IMR-90 (cell line): ENCODE measurements at regions not wholly inside any gene's neighbourhood (a gene's known extent, or its start where the extent isn't known, plus 50 kb on each side); places are given as distances from the start of the nearest gene placed in this dataset.

Source experiments
- ATAC-seq: fragments of 200-7000 bp; cut with Tn5 transposase; 2 replicates; pipeline ENCODE4 v1.9.1; 2020; ENCODE audit warnings: low read depth, mild to moderate bottlenecking, moderate library complexity
- BruUV-seq: library from RNA; stranded (reverse); fragments of 400-500 nt; replicated peaks from 2 replicates; lab custom pipeline; 2021; lab: Mats Ljungman, UMichigan
- CTCF ChIA-PET: fragments of 300-600 bp; formaldehyde crosslinking; extraction: SDS; loops from one replicate; lab custom pipeline; 2021; ENCODE audit warnings: antibody characterized with exemption; lab: Yijun Ruan, JAX
- POLR2A ChIA-PET: fragments of 300-600 bp; sonication (Branson Sonifier 250); formaldehyde crosslinking; loops from one replicate; lab custom pipeline; 2022; ENCODE audit warnings: antibody characterized with exemption; ENCODE audit not compliant: unreplicated experiment; lab: Charles Lee
- DNase-seq: peaks from one replicate; pipeline ENCODE4 v3.0.0; 2013
- H2AFZ ChIP-seq: replicated peaks from 2 replicates; pipeline ENCODE3; 2013; ENCODE audit warnings: low read length, mild to moderate bottlenecking; ENCODE audit not compliant: poor library complexity
- H2AK5ac ChIP-seq: 2 replicates; pipeline ENCODE4 v1.6.1; 2013; ENCODE audit warnings: low read depth, low read length, inconsistent platforms
- H2AK9ac ChIP-seq: replicated peaks from 2 replicates; pipeline ENCODE3; 2013; ENCODE audit warnings: mild to moderate bottlenecking, low read depth, low read length, moderate library complexity; ENCODE audit not compliant: poor library complexity
- H2BK120ac ChIP-seq: 2 replicates; pipeline ENCODE4 v1.6.1; 2013; ENCODE audit warnings: low read depth, low read length, inconsistent platforms
- H2BK15ac ChIP-seq: 3 replicates; pipeline ENCODE4 v1.6.1; 2013; ENCODE audit warnings: low read depth, low read length, inconsistent platforms
- H2BK20ac ChIP-seq: 2 replicates; pipeline ENCODE4 v1.6.1; 2013; ENCODE audit warnings: low read depth, mild to moderate bottlenecking, inconsistent platforms, low read length, moderate library complexity
- H2BK5ac ChIP-seq: 2 replicates; pipeline ENCODE4 v1.6.1; 2013; ENCODE audit warnings: mild to moderate bottlenecking, low read depth, low read length, inconsistent platforms; ENCODE audit not compliant: poor library complexity, severe bottlenecking
- H3K14ac ChIP-seq: replicated peaks from 2 replicates; pipeline ENCODE4 v1.6.1; 2013; ENCODE audit warnings: low read depth, low read length, inconsistent platforms
- H3K18ac ChIP-seq: 2 replicates; pipeline ENCODE4 v1.6.1; 2013; ENCODE audit warnings: low read depth, low read length, control low read depth
- H3K23ac ChIP-seq: 2 replicates; pipeline ENCODE4 v1.6.1; 2013; ENCODE audit warnings: low read depth, low read length, inconsistent platforms
- H3K27ac ChIP-seq: 2 replicates; pipeline ENCODE4 v1.5.1; 2013; ENCODE audit warnings: mild to moderate bottlenecking, control low read depth, low read length; ENCODE audit not compliant: insufficient read depth
- H3K27me3 ChIP-seq: 2 replicates; pipeline ENCODE4 v1.6.1; 2013; ENCODE audit warnings: low read length; ENCODE audit not compliant: control insufficient read depth, insufficient read depth
- H3K36me3 ChIP-seq: 2 replicates; pipeline ENCODE4 v1.6.1; 2013; ENCODE audit warnings: low read length, mixed read lengths; ENCODE audit not compliant: control insufficient read depth, insufficient read depth
- H3K4ac ChIP-seq: 2 replicates; pipeline ENCODE4 v1.6.1; 2013; ENCODE audit warnings: low read depth, low read length, inconsistent platforms
- H3K4me1 ChIP-seq: 2 replicates; pipeline ENCODE4 v1.6.1; 2013; ENCODE audit warnings: low read length, mixed read lengths; ENCODE audit not compliant: control insufficient read depth, insufficient read depth
- H3K4me2 ChIP-seq: 2 replicates; pipeline ENCODE4 v1.6.1; 2013; ENCODE audit warnings: low read depth, mild to moderate bottlenecking, control low read depth, low read length, moderate library complexity
- H3K4me3 ChIP-seq: 2 replicates; pipeline ENCODE4 v1.5.1; 2013; ENCODE audit warnings: low read depth, mild to moderate bottlenecking, control low read depth, low read length, moderate library complexity; ENCODE audit not compliant: insufficient read depth
- H3K56ac ChIP-seq: 2 replicates; pipeline ENCODE4 v1.6.1; 2013; ENCODE audit warnings: low read length, inconsistent platforms; ENCODE audit not compliant: insufficient read depth; ENCODE audit errors: extremely low read depth
- H3K79me1 ChIP-seq, 2 experiments: 2 replicates each; pipeline ENCODE4 v1.6.1; 2013; ENCODE audit warnings: low read length in 2 of 2, inconsistent platforms in 1 of 2, low read depth in 1 of 2
- H3K9ac ChIP-seq: 2 replicates; pipeline ENCODE4 v1.6.1; 2013; ENCODE audit warnings: low read depth, low read length, control low read depth
- H3K9me1 ChIP-seq: 2 replicates; pipeline ENCODE4 v1.6.1; 2013; ENCODE audit warnings: low read length, inconsistent platforms; ENCODE audit not compliant: insufficient read depth
- H3K9me3 ChIP-seq: 2 replicates; pipeline ENCODE4 v1.6.1; 2013; ENCODE audit warnings: low read length; ENCODE audit not compliant: control insufficient read depth, insufficient read depth
- H4K20me1 ChIP-seq: 2 replicates; pipeline ENCODE4 v1.6.1; 2013; ENCODE audit warnings: low read length, inconsistent platforms; ENCODE audit not compliant: insufficient read depth
- H4K5ac ChIP-seq: 2 replicates; pipeline ENCODE4 v1.6.1; 2013; ENCODE audit warnings: mild to moderate bottlenecking, low read depth, low read length, control low read depth
- H4K8ac ChIP-seq, 2 experiments: 2 replicates each; pipeline ENCODE4 v1.6.1; 2013; ENCODE audit warnings: low read depth in 2 of 2, low read length in 2 of 2, control low read depth in 1 of 2, inconsistent platforms in 1 of 2
- H4K91ac ChIP-seq: 2 replicates; pipeline ENCODE4 v1.6.1; 2013; ENCODE audit warnings: low read depth, low read length, inconsistent platforms; ENCODE audit not compliant: insufficient read depth
- BHLHE40 ChIP-seq: fragments of 150-350 bp; IDR thresholded peaks from 2 replicates; pipeline ENCODE4 v1.6.1; 2016; ENCODE audit warnings: mild to moderate bottlenecking, low read depth, low read length
- CEBPB ChIP-seq: IDR thresholded peaks from 2 replicates; pipeline ENCODE4 v1.6.1; 2012; ENCODE audit warnings: low read depth, low read length, improper control_type of control experiment
- CHD1 ChIP-seq: IDR thresholded peaks from 2 replicates; pipeline ENCODE4 v1.6.1; 2012; ENCODE audit warnings: low read depth, low read length, improper control_type of control experiment
- FOS ChIP-seq: fragments of 150-350 bp; IDR thresholded peaks from 2 replicates; pipeline ENCODE4 v1.6.1; 2016; ENCODE audit warnings: low read depth, low read length
- MAFK ChIP-seq: IDR thresholded peaks from 2 replicates; pipeline ENCODE4 v1.6.1; 2012; ENCODE audit warnings: low read depth, low read length, improper control_type of control experiment
- MAZ ChIP-seq: IDR thresholded peaks from 2 replicates; pipeline ENCODE4 v1.6.1; 2012; ENCODE audit warnings: low read depth, mild to moderate bottlenecking, low read length, improper control_type of control experiment, moderate library complexity, borderline replicate concordance
- MXI1 ChIP-seq: IDR thresholded peaks from 2 replicates; pipeline ENCODE4 v1.6.1; 2012; ENCODE audit warnings: low read depth, mild to moderate bottlenecking, low read length, moderate library complexity, borderline replicate concordance
- NFE2L2 ChIP-seq: fragments of 150-350 bp; IDR thresholded peaks from 2 replicates; pipeline ENCODE4 v1.6.1; 2016; ENCODE audit warnings: low read depth, mild to moderate bottlenecking, low read length
- POLR2A ChIP-seq: IDR thresholded peaks from 2 replicates; pipeline ENCODE4 v1.6.1; 2012; ENCODE audit warnings: mild to moderate bottlenecking, low read depth, low read length
- RAD21 ChIP-seq: IDR thresholded peaks from 2 replicates; pipeline ENCODE4 v1.6.1; 2012; ENCODE audit warnings: low read length, improper control_type of control experiment
- RCOR1 ChIP-seq: IDR thresholded peaks from 2 replicates; pipeline ENCODE4 v1.6.1; 2012; ENCODE audit warnings: mild to moderate bottlenecking, low read length, improper control_type of control experiment; ENCODE audit not compliant: insufficient replicate concordance
- RFX5 ChIP-seq: IDR thresholded peaks from 2 replicates; pipeline ENCODE4 v1.8.0; 2012; ENCODE audit warnings: low read depth, mild to moderate bottlenecking, low read length, moderate library complexity
- SMC3 ChIP-seq: fragments of 150-350 bp; IDR thresholded peaks from 2 replicates; pipeline ENCODE4 v1.6.1; 2016; ENCODE audit warnings: low read depth, mild to moderate bottlenecking, antibody characterized with exemption, low read length, moderate library complexity
- WGBS, 2 experiments: methylation state at CpG; one replicate each; pipeline versions ENCODE4 v1.1.5 to v1.1.7; 2013; ENCODE audit warnings: missing lambda C conversion rate in 2 of 2; ENCODE audit not compliant: insufficient read length in 1 of 2; ENCODE audit errors: extremely low coverage in 2 of 2; 5-methylcytosine and 5-hydroxymethylcytosine counted together
- dilution Hi-C: fragments of 300-500 bp; cut with HindIII; formaldehyde crosslinking; loops from one replicate; pipeline ENCODE4 v1.14.3; 2018; ENCODE audit warnings: low sequenced_read_pairs; ENCODE audit not compliant: unreplicated experiment
- in situ Hi-C: fragments of 300-500 bp; cut with MboI; formaldehyde crosslinking; loops from 3 replicates; pipeline ENCODE4 v1.14.3; 2019; ENCODE audit warnings: low sequenced_read_pairs, inconsistent platforms, mixed read lengths
- intact Hi-C: fragments of 100-400 bp; cut with micrococcal nuclease; formaldehyde crosslinking; loops from 2 replicates; pipeline ENCODE4 v1.10.0; 2022
- TF ChIP-seq, protein P1 (sequence below): conservative IDR thresholded peaks from 2 replicates; pipeline ENCODE4 v1.5.1; 2012; ENCODE audit warnings: mild to moderate bottlenecking, low read depth, low read length, improper control_type of control experiment
- TF ChIP-seq, protein P2 (sequence below): fragments of 150-350 bp; IDR thresholded peaks from 2 replicates; pipeline ENCODE4 v1.6.1; 2017; ENCODE audit warnings: mild to moderate bottlenecking, antibody characterized with exemption, low read length, low read depth
- TF ChIP-seq, protein P3 (sequence below): fragments of 150-350 bp; IDR thresholded peaks from 2 replicates; pipeline ENCODE4 v1.6.1; 2016; ENCODE audit warnings: low read depth, mild to moderate bottlenecking, low read length, moderate library complexity, borderline replicate concordance

DNA sequence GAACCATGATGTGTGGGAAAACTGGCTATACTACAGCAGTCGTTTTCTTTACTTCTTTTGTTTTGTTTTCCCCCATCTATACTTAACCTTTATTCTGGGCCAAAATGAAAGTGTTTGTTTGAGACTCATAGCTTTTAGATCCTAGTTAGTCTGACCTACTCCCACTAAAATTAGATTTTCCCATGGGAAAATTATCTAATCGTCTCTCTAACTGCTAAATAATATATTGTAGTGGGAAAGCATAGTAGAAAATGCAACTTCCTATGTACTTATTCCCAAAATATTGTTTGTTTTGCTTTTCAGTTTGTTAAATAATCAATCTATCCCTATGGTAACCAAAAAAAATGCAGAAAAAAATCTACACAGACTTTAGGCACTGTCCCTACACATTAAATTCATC, 96.6 kb downstream of the NOC3L start:
- H3K4ac ChIP-seq = no peak overlapping the region
- no TSS peak for BruUV-seq

More for the DNA sequence above, 96.6 kb downstream of the NOC3L start:
- ChIA-PET CTCF (no interaction called here), POLR2A (no interaction called here)
- H2AK5ac ChIP-seq = no peak overlapping the region
- no peak overlapping the region for H2AFZ ChIP-seq
- WGBS, 2 experiments = no CpG with 5 or more reads among the region's 2 CpGs
- no peak overlapping the region for H2BK120ac ChIP-seq
- dilution Hi-C loops = no loop called here
- no peak overlapping the region for H4K5ac ChIP-seq
- intact Hi-C loops = no loop called here
- H2BK15ac ChIP-seq = no peak overlapping the region
- no peaks in the 10 kb centered on the region for H3K79me1 ChIP-seq
- DNase-seq = no peak
- no peaks in the 10 kb centered on the region for H3K27me3 ChIP-seq
- no peak overlapping the region for H3K56ac ChIP-seq
- H3K4me1 ChIP-seq = no peaks in the 10 kb centered on the region
- no peak overlapping the region for H2AK9ac ChIP-seq
- no peak overlapping the region for H3K23ac ChIP-seq
- TF ChIP-seq MAZ = no peak
- TF ChIP-seq RCOR1 = no peak
- TF ChIP-seq BHLHE40 = no peak
- no peak for TF ChIP-seq SMC3
- TF ChIP-seq, protein P1, sequence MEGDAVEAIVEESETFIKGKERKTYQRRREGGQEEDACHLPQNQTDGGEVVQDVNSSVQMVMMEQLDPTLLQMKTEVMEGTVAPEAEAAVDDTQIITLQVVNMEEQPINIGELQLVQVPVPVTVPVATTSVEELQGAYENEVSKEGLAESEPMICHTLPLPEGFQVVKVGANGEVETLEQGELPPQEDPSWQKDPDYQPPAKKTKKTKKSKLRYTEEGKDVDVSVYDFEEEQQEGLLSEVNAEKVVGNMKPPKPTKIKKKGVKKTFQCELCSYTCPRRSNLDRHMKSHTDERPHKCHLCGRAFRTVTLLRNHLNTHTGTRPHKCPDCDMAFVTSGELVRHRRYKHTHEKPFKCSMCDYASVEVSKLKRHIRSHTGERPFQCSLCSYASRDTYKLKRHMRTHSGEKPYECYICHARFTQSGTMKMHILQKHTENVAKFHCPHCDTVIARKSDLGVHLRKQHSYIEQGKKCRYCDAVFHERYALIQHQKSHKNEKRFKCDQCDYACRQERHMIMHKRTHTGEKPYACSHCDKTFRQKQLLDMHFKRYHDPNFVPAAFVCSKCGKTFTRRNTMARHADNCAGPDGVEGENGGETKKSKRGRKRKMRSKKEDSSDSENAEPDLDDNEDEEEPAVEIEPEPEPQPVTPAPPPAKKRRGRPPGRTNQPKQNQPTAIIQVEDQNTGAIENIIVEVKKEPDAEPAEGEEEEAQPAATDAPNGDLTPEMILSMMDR = no peak
- no peak for TF ChIP-seq FOS
- TF ChIP-seq, protein P2, sequence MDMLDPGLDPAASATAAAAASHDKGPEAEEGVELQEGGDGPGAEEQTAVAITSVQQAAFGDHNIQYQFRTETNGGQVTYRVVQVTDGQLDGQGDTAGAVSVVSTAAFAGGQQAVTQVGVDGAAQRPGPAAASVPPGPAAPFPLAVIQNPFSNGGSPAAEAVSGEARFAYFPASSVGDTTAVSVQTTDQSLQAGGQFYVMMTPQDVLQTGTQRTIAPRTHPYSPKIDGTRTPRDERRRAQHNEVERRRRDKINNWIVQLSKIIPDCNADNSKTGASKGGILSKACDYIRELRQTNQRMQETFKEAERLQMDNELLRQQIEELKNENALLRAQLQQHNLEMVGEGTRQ = no peak
- TF ChIP-seq NFE2L2 = no peak
- TF ChIP-seq RAD21 = no peak
- TF ChIP-seq, protein P3, sequence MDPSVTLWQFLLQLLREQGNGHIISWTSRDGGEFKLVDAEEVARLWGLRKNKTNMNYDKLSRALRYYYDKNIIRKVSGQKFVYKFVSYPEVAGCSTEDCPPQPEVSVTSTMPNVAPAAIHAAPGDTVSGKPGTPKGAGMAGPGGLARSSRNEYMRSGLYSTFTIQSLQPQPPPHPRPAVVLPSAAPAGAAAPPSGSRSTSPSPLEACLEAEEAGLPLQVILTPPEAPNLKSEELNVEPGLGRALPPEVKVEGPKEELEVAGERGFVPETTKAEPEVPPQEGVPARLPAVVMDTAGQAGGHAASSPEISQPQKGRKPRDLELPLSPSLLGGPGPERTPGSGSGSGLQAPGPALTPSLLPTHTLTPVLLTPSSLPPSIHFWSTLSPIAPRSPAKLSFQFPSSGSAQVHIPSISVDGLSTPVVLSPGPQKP = no peak
- no peak for TF ChIP-seq MXI1
- TF ChIP-seq POLR2A = no peak
- TF ChIP-seq CHD1 = no peak
- no peak for TF ChIP-seq MAFK
- no peak for TF ChIP-seq RFX5
- TF ChIP-seq CEBPB = no peak
- no peak overlapping the region for H3K4me2 ChIP-seq
- no peak overlapping the region for H3K18ac ChIP-seq
- no peaks in the 10 kb centered on the region for H3K9me1 ChIP-seq
- in situ Hi-C loops = no loop called here
- H2BK5ac ChIP-seq = no peak overlapping the region
- no peak overlapping the region for H3K9ac ChIP-seq
- no peaks in the 10 kb centered on the region for H3K9me3 ChIP-seq
- no peak overlapping the region for H4K91ac ChIP-seq
- H2BK20ac ChIP-seq = no peak overlapping the region
- no peak overlapping the region for H4K8ac ChIP-seq
- H3K4me3 ChIP-seq = no peak overlapping the region
- no peak overlapping the region for H3K27ac ChIP-seq
- H3K14ac ChIP-seq = no peak overlapping the region
- ATAC-seq = no peak
- H3K36me3 ChIP-seq = no peaks in the 10 kb centered on the region
- H4K20me1 ChIP-seq = no peaks in the 10 kb centered on the region
